Keratinocyte (primary cell): ENCODE measurements at regions not wholly inside any gene's neighbourhood (a gene's known extent, or its start where the extent isn't known, plus 50 kb on each side); places are given as distances from the start of the nearest gene placed in this dataset.

Experiments
- DNase-seq: peaks from one replicate; pipeline ENCODE4 v3.0.0-alpha.2; 2011; ENCODE audit warnings: low read depth, missing footprints, low spot score
- FAIRE-seq: peaks from 2 replicates; lab custom pipeline; 2011; peaks lifted over from hg19 to GRCh38; lab: Jason Lieb, UNC
- H2AFZ ChIP-seq: 2 replicates; pipeline ENCODE4 v1.6.0; 2012; ENCODE audit warnings: low read length, control low read depth, inconsistent platforms; ENCODE audit not compliant: control insufficient read depth
- H3K27ac ChIP-seq: 2 replicates; pipeline ENCODE4 v1.5.1; 2011; ENCODE audit warnings: low read length; ENCODE audit not compliant: control insufficient read depth, insufficient read depth
- H3K27me3 ChIP-seq: 3 replicates; pipeline ENCODE4 v1.6.0; 2011; ENCODE audit warnings: low read length; ENCODE audit not compliant: control insufficient read depth, insufficient read depth; ENCODE audit errors: extremely low read depth
- H3K36me3 ChIP-seq, 2 experiments: 2 replicates in 1 of 2; 3 replicates in 1 of 2; pipeline ENCODE4 v1.5.1; 2011; ENCODE audit warnings: low read length in 2 of 2, mild to moderate bottlenecking in 1 of 2; ENCODE audit not compliant: control insufficient read depth in 2 of 2, insufficient read depth in 2 of 2; ENCODE audit errors: extremely low read depth in 1 of 2
- H3K4me1 ChIP-seq: 3 replicates; pipeline ENCODE4 v1.5.1; 2011; ENCODE audit warnings: low read length; ENCODE audit not compliant: control insufficient read depth, insufficient read depth; ENCODE audit errors: extremely low read depth
- H3K4me2 ChIP-seq: 3 replicates; pipeline ENCODE4 v1.6.0; 2011; ENCODE audit warnings: low read depth, low read length; ENCODE audit not compliant: control insufficient read depth, insufficient read depth; ENCODE audit errors: extremely low read depth
- H3K4me3 ChIP-seq, 3 experiments: fragments of 200-600 bp in 1 of 3; sonication (generic) in 1 of 3; 2 replicates in 2 of 3; 3 replicates in 1 of 3; pipeline ENCODE4 v1.5.1; 2011 to 2016; ENCODE audit warnings: low read length in 3 of 3, mild to moderate bottlenecking in 3 of 3, control low read depth in 2 of 3, inconsistent platforms in 1 of 3, low read depth in 1 of 3, mixed read lengths in 1 of 3, mixed run types in 1 of 3, moderate library complexity in 1 of 3; ENCODE audit not compliant: control insufficient read depth in 2 of 3, insufficient read depth in 2 of 3; ENCODE audit errors: extremely low read depth in 1 of 3
- H3K79me2 ChIP-seq: 2 replicates; pipeline ENCODE4 v1.6.0; 2012; ENCODE audit warnings: low read length; ENCODE audit not compliant: control insufficient read depth, insufficient read depth
- H3K9ac ChIP-seq: 3 replicates; pipeline ENCODE4 v1.6.0; 2011; ENCODE audit warnings: low read length; ENCODE audit not compliant: control insufficient read depth, insufficient read depth; ENCODE audit errors: extremely low read depth
- H3K9me1 ChIP-seq: 3 replicates; pipeline ENCODE4 v1.6.0; 2011; ENCODE audit warnings: low read length; ENCODE audit not compliant: control insufficient read depth, insufficient read depth; ENCODE audit errors: extremely low read depth
- H3K9me3 ChIP-seq: 2 replicates; pipeline ENCODE4 v1.5.1; 2012; ENCODE audit warnings: low read depth, low read length; ENCODE audit not compliant: control insufficient read depth
- H4K20me1 ChIP-seq: 3 replicates; pipeline ENCODE4 v1.6.0; 2011; ENCODE audit warnings: low read length; ENCODE audit not compliant: control insufficient read depth, insufficient read depth; ENCODE audit errors: extremely low read depth
- EZH2 ChIP-seq: IDR thresholded peaks from one replicate; pipeline ENCODE4 v1.6.1; 2012; ENCODE audit warnings: inconsistent platforms, mild to moderate bottlenecking, low read length, moderate library complexity
- dilution Hi-C: fragments of 300-500 bp; cut with MboI; formaldehyde crosslinking; loops from one replicate; pipeline ENCODE4 v1.7.0; 2020; ENCODE audit warnings: low sequenced_read_pairs; ENCODE audit not compliant: extremely low pct_ligation_motif_present
- TF ChIP-seq, protein P1 (sequence below), 3 experiments: IDR thresholded peaks in 1 of 3; conservative IDR thresholded peaks in 1 of 3; optimal IDR thresholded peaks in 1 of 3; 2 replicates in 2 of 3; 3 replicates in 1 of 3; pipeline versions ENCODE3 to v1.5.1; 2011; ENCODE audit warnings: low read length in 3 of 3, mild to moderate bottlenecking in 3 of 3, moderate library complexity in 2 of 3, control low read depth in 1 of 3, inconsistent platforms in 1 of 3; ENCODE audit not compliant: insufficient read depth in 2 of 3; ENCODE audit errors: extremely low read depth in 1 of 3

DNA sequence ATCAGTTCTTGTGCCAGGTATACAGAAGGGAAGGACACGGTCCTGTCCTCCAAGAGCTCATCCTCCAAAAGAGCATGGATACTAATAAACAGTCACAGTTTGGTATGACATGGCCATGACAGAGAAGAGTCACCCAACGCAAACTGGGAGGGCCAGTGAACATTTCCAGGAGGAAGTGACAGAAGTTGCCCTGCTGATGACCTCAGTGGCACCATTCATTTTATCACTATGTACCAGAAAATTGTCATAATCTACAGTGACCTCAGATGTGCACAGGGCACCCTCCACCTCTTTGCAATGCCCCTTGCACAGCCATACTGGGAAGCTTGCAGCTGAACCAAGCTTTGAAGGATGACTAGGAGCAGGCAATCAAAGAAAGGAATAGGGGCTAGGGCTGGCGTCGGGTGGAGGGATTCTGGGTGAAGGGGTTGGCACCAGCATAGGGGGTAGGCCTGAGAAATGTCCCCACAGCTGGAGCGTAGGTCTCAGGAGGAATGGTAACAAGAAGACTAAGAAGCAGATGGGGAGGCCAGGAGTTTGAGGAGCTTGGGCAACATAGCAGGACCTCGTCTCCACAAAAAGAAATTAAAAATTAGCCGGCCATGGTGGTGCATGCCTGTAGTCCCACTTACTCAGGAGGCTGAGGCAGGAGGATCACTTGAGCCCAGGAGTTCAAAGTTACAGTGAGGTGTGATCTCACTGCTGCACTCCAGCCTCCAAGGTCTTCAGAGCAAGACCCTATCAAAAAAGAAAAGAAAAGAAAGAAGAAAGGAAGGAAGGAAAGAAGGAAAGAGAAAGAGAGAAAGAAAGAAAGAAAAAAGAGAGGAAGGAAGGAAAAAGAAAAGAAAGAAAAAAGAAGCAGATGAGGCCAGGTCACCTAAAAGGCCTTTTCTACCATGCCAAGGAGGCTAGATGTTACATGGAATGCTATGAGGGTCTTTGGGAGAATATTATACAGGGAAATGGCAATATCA, 65.3 kb upstream of the SNX9 start:
- Histone ChIP-seq H3K9me3 (no peaks in the 10 kb centered on the region), H4K20me1 (no peaks in the 10 kb centered on the region), H3K27ac (no peak overlapping the region), H3K27me3 (no peaks in the 10 kb centered on the region), H2AFZ (no peak overlapping the region), H3K4me1 (peaks cover 30% of the 10 kb centered on the region), H3K79me2 (no peaks in the 10 kb centered on the region), H3K36me3 (no peaks in the 10 kb centered on the region), H3K4me2 (no peak overlapping the region), H3K4me3 (no peak overlapping the region), H3K9ac (no peak overlapping the region), H3K9me1 (peaks cover 2% of the 10 kb centered on the region)
- TF ChIP-seq, protein P1, sequence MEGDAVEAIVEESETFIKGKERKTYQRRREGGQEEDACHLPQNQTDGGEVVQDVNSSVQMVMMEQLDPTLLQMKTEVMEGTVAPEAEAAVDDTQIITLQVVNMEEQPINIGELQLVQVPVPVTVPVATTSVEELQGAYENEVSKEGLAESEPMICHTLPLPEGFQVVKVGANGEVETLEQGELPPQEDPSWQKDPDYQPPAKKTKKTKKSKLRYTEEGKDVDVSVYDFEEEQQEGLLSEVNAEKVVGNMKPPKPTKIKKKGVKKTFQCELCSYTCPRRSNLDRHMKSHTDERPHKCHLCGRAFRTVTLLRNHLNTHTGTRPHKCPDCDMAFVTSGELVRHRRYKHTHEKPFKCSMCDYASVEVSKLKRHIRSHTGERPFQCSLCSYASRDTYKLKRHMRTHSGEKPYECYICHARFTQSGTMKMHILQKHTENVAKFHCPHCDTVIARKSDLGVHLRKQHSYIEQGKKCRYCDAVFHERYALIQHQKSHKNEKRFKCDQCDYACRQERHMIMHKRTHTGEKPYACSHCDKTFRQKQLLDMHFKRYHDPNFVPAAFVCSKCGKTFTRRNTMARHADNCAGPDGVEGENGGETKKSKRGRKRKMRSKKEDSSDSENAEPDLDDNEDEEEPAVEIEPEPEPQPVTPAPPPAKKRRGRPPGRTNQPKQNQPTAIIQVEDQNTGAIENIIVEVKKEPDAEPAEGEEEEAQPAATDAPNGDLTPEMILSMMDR (optimal IDR thresholded peaks at IDR 0.05 in 1 of 3, IDR thresholded peaks at IDR 0.05 in 1 of 3, conservative IDR thresholded peaks at IDR 0.05 in 1 of 3; ENCODE audit: extremely low read depth in 1 of 3, insufficient read depth in 2 of 3, low read length in 3 of 3), result no peak
- TF ChIP-seq EZH2, result no peak
- dilution Hi-C loops, result no loop called here
- no peak for DNase-seq
- no peak for FAIRE-seq

DNA sequence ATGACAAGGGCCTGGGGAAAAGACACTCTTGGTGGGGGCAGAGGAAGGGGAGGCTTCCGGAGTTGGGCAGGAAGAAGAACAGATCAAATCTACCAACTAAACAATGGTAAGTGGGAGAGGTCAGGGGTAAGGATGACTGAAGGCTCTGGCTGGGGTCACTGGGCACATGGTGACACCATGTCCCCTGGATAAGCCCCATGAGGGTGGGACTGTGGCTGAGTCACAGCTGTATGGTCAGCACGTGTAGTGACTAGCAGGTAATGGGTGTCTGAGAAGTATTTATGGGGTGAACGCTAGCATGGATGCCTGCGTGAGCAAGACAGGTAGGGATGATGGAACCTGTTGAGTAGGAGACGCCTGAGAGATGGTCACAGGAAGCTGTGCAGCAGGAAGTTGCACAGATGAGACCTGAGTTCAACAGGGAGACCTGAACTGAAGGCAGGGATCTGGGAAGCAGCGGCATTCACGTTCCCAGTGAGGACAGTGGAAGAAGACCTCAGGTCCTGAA, 64.5 kb upstream of the SNX9 start:
- peaks cover 2% of the 10 kb centered on the region for H3K9me1 ChIP-seq
- no peaks in the 10 kb centered on the region for H3K27me3 ChIP-seq
- no peak for FAIRE-seq
- H3K4me1 ChIP-seq, result peaks cover 36% of the 10 kb centered on the region
- no peaks in the 10 kb centered on the region for H4K20me1 ChIP-seq
- no peak overlapping the region for H3K4me3 ChIP-seq
- no peak overlapping the region for H3K27ac ChIP-seq
- H3K9me3 ChIP-seq, result no peaks in the 10 kb centered on the region
- no peak overlapping the region for H3K4me2 ChIP-seq
- H3K9ac ChIP-seq, result no peak overlapping the region
- no peaks in the 10 kb centered on the region for H3K36me3 ChIP-seq
- dilution Hi-C loops, result no loop called here
- H2AFZ ChIP-seq, result no peak overlapping the region
- no peak for DNase-seq
- no peaks in the 10 kb centered on the region for H3K79me2 ChIP-seq
- TF ChIP-seq, protein P1 (optimal IDR thresholded peaks at IDR 0.05 in 1 of 3, IDR thresholded peaks at IDR 0.05 in 1 of 3, conservative IDR thresholded peaks at IDR 0.05 in 1 of 3; ENCODE audit: extremely low read depth in 1 of 3, insufficient read depth in 2 of 3, low read length in 3 of 3), result no peak
- no peak for TF ChIP-seq EZH2
